BLaER1 (cell line): ENCODE measurements at regions not wholly inside any gene's neighbourhood (a gene's known extent, or its start where the extent isn't known, plus 50 kb on each side); places are given as distances from the start of the nearest gene placed in this dataset.

Experiments
- H3K27ac ChIP-seq: shearing (Covaris generic); formaldehyde crosslinking; 2 replicates; pipeline ENCODE4 v1.8.1; 2022
- H3K27me3 ChIP-seq: shearing (Covaris generic); formaldehyde crosslinking; 2 replicates; pipeline ENCODE4 v1.8.1; 2022
- H3K36me3 ChIP-seq: shearing (Covaris generic); formaldehyde crosslinking; 2 replicates; pipeline ENCODE4 v1.8.1; 2022
- H3K4me1 ChIP-seq: shearing (Covaris generic); formaldehyde crosslinking; 2 replicates; pipeline ENCODE4 v1.8.1; 2022
- H3K4me2 ChIP-seq: shearing (Covaris generic); formaldehyde crosslinking; 2 replicates; pipeline ENCODE4 v1.8.1; 2022
- H3K4me3 ChIP-seq: shearing (Covaris generic); formaldehyde crosslinking; 2 replicates; pipeline ENCODE4 v1.8.1; 2022
- H3K9ac ChIP-seq: shearing (Covaris generic); formaldehyde crosslinking; 2 replicates; pipeline ENCODE4 v1.8.1; 2022
- H3K9me3 ChIP-seq: shearing (Covaris generic); formaldehyde crosslinking; 2 replicates; pipeline ENCODE4 v1.8.1; 2022
- H4K20me1 ChIP-seq: shearing (Covaris generic); formaldehyde crosslinking; 2 replicates; pipeline ENCODE4 v1.8.1; 2022
- Cebpa-rat ChIP-seq: shearing (Covaris generic); IDR thresholded peaks from 2 replicates; pipeline ENCODE4 v1.8.1; 2022

DNA sequence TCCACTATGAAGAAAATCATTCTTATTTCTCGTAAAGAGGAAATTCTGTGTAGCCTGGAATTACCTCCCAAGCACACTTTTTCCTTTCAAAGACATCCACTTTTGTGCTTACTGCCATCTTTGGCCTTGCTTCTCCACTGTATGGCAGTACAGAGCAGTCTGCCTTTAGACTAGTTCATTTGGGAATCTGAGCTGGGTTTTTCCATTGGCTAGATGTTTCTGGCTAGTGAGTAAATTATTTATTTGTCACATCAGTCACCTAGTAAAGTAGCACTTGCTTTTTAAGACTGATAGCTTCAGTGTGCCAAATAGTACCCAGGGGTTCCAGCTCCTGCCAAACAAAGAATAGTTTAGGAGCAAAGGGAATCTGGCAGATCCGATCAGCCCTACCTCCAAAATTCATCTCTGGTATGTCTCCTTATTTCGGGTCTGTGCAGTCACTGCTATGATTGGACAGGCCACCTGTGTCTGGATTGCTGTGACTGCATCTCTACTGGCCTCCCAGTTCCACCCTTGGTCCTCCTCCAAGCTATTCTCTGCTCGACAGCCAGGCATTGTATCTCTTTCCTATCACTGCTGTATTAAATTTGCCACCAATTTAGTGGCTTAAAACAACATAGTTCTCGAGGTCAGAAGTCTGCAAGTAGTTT is 97.6 kb downstream of the NUDT12 start:
- H3K27me3 ChIP-seq: no peaks in the 10 kb centered on the region
- no peak overlapping the region for H3K27ac ChIP-seq
- no peaks in the 10 kb centered on the region for H3K9me3 ChIP-seq
- no peaks in the 10 kb centered on the region for H3K36me3 ChIP-seq
- H4K20me1 ChIP-seq: no peaks in the 10 kb centered on the region
- H3K4me2 ChIP-seq: no peak overlapping the region
- TF ChIP-seq Cebpa-rat: no peak
- no peak overlapping the region for H3K4me3 ChIP-seq
- no peaks in the 10 kb centered on the region for H3K4me1 ChIP-seq
- no peak overlapping the region for H3K9ac ChIP-seq

DNA sequence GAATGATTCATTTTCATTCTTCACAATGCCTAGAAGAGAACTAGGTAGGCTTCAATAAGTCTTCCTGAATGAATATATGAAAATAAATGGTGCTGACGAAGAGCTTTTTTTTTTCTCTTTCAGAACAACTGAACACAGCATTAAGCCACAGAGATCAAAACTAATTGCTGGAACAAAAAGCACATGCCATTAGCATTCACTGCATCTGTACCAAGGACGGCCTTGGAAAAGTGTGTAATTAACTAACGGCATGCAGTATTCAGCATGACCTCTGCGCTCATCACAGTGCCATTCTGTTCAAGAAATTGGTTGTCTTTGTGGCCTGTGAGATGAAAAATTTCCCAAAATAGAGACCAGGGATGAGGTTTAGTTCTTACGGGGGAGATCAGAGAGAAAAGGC is 99.3 kb downstream of the NUDT12 start:
- H3K36me3 ChIP-seq: no peaks in the 10 kb centered on the region
- no peaks in the 10 kb centered on the region for H3K4me1 ChIP-seq
- no peak for TF ChIP-seq Cebpa-rat
- no peaks in the 10 kb centered on the region for H4K20me1 ChIP-seq
- H3K27ac ChIP-seq: no peak overlapping the region
- H3K4me3 ChIP-seq: no peak overlapping the region
- H3K9ac ChIP-seq: no peak overlapping the region
- H3K27me3 ChIP-seq: no peaks in the 10 kb centered on the region
- H3K4me2 ChIP-seq: no peak overlapping the region
- H3K9me3 ChIP-seq: no peaks in the 10 kb centered on the region

DNA sequence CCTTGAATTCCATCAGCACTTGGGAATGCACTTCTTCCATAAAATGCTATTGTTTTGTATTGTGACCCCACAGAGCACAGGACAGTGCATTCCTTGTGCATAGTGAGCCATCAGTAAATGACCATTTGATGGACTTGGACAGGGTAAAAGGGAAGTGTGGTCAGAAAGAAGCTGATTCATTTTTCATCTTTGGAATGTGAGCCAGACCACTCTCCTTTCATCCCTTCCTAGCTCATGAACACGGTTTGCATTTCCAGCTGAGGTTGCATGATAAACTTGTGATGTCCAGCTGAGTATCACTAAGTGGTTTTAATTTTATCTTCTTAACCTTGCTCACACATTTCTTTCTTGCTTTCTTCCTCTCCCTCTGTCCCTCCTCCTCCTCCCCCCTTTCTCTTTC is 101.3 kb downstream of the NUDT12 start:
- Histone ChIP-seq H3K36me3 (no peaks in the 10 kb centered on the region), H3K4me3 (no peak overlapping the region), H3K4me1 (no peaks in the 10 kb centered on the region), H3K9me3 (no peaks in the 10 kb centered on the region), H3K27me3 (no peaks in the 10 kb centered on the region), H3K27ac (no peak overlapping the region), H3K4me2 (no peak overlapping the region), H4K20me1 (no peaks in the 10 kb centered on the region), H3K9ac (no peak overlapping the region)
- no peak for TF ChIP-seq Cebpa-rat

- no peak overlapping the region for H3K4me2 ChIP-seq
- no peak overlapping the region for H3K27ac ChIP-seq
- H3K9ac ChIP-seq: no peak overlapping the region
- no peaks in the 10 kb centered on the region for H3K36me3 ChIP-seq
- H4K20me1 ChIP-seq: no peaks in the 10 kb centered on the region
- TF ChIP-seq Cebpa-rat: no peak
- no peak overlapping the region for H3K4me3 ChIP-seq
- H3K27me3 ChIP-seq: no peaks in the 10 kb centered on the region
- H3K4me1 ChIP-seq: no peaks in the 10 kb centered on the region
- no peaks in the 10 kb centered on the region for H3K9me3 ChIP-seq
Measured at GRCh38 chr5:103458497-103459040, 104.0 kb downstream of the NUDT12 start.

GRCh38 chr5:103456476-103456875 is 106.1 kb downstream of the NUDT12 start:
- no peak overlapping the region for H3K4me2 ChIP-seq
- no peaks in the 10 kb centered on the region for H3K36me3 ChIP-seq
- H4K20me1 ChIP-seq: no peaks in the 10 kb centered on the region
- H3K27me3 ChIP-seq: no peaks in the 10 kb centered on the region
- H3K4me3 ChIP-seq: no peak overlapping the region
- no peak for TF ChIP-seq Cebpa-rat
- H3K9ac ChIP-seq: no peak overlapping the region
- H3K27ac ChIP-seq: no peak overlapping the region
- no peaks in the 10 kb centered on the region for H3K4me1 ChIP-seq
- H3K9me3 ChIP-seq: no peaks in the 10 kb centered on the region

DNA sequence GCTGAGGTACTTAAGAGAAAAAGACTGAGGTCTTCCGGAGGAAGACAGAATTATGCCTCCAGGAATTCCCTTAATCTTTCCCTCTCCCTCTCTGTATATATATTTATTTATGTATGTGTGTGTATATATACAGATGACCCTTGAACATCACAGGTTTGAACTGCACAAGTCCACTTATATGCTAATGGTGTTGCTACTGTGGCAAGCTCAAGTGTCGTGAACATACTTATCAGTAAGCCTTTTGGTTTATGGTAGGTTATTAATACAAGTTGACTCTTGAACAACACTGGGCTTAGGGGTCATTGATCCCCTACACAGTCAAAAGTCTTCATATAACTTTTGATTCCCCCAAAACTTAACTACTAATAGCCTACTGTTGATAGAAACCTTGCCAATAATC is 106.8 kb downstream of the NUDT12 start:
- H3K4me3 ChIP-seq: no peak overlapping the region
- no peak for TF ChIP-seq Cebpa-rat
- H4K20me1 ChIP-seq: no peaks in the 10 kb centered on the region
- H3K4me1 ChIP-seq: no peaks in the 10 kb centered on the region
- no peak overlapping the region for H3K4me2 ChIP-seq
- no peaks in the 10 kb centered on the region for H3K36me3 ChIP-seq
- no peak overlapping the region for H3K9ac ChIP-seq
- no peaks in the 10 kb centered on the region for H3K27me3 ChIP-seq
- no peaks in the 10 kb centered on the region for H3K9me3 ChIP-seq
- no peak overlapping the region for H3K27ac ChIP-seq

DNA sequence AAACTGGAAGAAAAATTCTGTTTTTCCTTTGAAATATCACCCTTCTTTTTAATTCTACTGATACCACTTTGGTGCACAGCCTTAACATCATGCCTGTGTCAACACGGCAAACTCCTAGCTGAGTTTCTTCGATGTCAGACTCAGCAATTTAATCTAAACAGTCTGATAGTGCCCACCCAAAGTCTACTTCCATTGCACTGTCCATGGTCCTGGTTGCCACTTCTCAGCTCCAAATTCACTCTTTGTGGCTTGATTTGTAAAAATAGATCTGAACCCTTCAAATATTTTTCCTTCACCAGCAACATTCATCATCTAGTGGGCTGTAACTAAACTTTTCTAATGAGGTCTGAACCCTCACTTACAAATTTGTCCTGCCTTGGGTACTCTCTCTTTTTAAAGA is 107.8 kb downstream of the NUDT12 start:
- TF ChIP-seq Cebpa-rat: no peak
- Histone ChIP-seq H3K27ac (no peak overlapping the region), H3K9me3 (no peaks in the 10 kb centered on the region), H3K27me3 (no peaks in the 10 kb centered on the region), H3K4me3 (no peak overlapping the region), H3K4me1 (no peaks in the 10 kb centered on the region), H3K9ac (no peak overlapping the region), H3K36me3 (no peaks in the 10 kb centered on the region), H4K20me1 (no peaks in the 10 kb centered on the region), H3K4me2 (no peak overlapping the region)

- no peaks in the 10 kb centered on the region for H3K27me3 ChIP-seq
Measured at GRCh38 chr5:103452666-103453065, 109.9 kb downstream of the NUDT12 start.

GRCh38 chr5:103452089-103452488 is 110.5 kb downstream of the NUDT12 start:
- Histone ChIP-seq H3K36me3 (no peaks in the 10 kb centered on the region), H3K4me2 (no peak overlapping the region), H3K4me1 (no peaks in the 10 kb centered on the region), H3K4me3 (no peak overlapping the region), H3K27ac (no peak overlapping the region), H3K27me3 (no peaks in the 10 kb centered on the region), H4K20me1 (no peaks in the 10 kb centered on the region), H3K9me3 (no peaks in the 10 kb centered on the region), H3K9ac (no peak overlapping the region)
- no peak for TF ChIP-seq Cebpa-rat

More at GRCh38 chr5:103452666-103453065, 109.9 kb downstream of the NUDT12 start:
- Histone ChIP-seq H3K9ac (no peak overlapping the region), H3K27ac (no peak overlapping the region), H3K4me2 (no peak overlapping the region), H3K4me3 (no peak overlapping the region), H4K20me1 (no peaks in the 10 kb centered on the region), H3K9me3 (no peaks in the 10 kb centered on the region), H3K4me1 (no peaks in the 10 kb centered on the region), H3K36me3 (no peaks in the 10 kb centered on the region)
- no peak for TF ChIP-seq Cebpa-rat

DNA sequence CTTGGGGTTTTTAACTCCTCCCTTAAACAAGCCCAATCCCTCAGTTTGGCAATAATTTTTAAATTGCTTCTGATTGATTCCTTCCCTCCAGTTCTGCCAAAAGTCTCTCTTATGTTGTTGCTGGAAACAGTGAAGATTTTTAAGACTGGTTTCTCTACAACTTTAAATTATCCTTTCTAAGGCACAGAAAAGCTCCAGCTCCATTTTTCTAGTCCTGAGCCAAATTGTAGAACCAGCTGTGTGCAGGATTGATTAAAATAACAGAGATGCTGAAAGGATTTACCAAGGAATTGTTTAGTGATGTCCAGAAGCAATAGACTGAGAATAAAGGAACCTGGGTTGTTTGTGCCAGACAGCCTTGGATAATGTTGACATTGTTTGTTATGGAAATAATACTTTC is 111.3 kb downstream of the NUDT12 start:
- H3K4me2 ChIP-seq: no peak overlapping the region
- no peaks in the 10 kb centered on the region for H4K20me1 ChIP-seq
- H3K27ac ChIP-seq: no peak overlapping the region
- H3K9ac ChIP-seq: no peak overlapping the region
- no peaks in the 10 kb centered on the region for H3K9me3 ChIP-seq
- no peaks in the 10 kb centered on the region for H3K27me3 ChIP-seq
- no peak for TF ChIP-seq Cebpa-rat
- no peaks in the 10 kb centered on the region for H3K4me1 ChIP-seq
- H3K4me3 ChIP-seq: no peak overlapping the region
- H3K36me3 ChIP-seq: no peaks in the 10 kb centered on the region
